ENCODE measurements at regions not wholly inside any gene's neighbourhood (a gene's known extent, or its start where the extent isn't known, plus 50 kb on each side); places are given as distances from the start of the nearest gene placed in this dataset.

DNA sequence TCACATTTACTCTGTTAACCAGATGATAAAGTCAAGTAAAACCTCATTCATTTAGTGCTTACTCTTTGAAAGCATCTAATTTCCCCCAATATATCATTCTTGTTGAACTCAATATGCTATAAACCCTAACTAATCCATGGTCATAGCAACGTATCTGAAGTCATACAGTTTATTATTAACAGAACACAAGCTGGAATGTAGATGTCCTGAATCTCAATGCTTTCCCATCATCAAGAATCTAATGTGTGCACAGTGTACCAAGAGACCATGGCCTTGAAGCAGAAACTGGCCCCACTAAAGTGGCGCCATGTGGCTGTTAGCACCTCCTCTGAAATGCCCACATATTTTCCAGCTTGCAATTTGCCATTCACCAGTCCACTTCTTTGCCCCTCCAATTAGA lies 245.8 kb downstream of the SOX9 start:
- TF ChIP-seq, protein P1, sequence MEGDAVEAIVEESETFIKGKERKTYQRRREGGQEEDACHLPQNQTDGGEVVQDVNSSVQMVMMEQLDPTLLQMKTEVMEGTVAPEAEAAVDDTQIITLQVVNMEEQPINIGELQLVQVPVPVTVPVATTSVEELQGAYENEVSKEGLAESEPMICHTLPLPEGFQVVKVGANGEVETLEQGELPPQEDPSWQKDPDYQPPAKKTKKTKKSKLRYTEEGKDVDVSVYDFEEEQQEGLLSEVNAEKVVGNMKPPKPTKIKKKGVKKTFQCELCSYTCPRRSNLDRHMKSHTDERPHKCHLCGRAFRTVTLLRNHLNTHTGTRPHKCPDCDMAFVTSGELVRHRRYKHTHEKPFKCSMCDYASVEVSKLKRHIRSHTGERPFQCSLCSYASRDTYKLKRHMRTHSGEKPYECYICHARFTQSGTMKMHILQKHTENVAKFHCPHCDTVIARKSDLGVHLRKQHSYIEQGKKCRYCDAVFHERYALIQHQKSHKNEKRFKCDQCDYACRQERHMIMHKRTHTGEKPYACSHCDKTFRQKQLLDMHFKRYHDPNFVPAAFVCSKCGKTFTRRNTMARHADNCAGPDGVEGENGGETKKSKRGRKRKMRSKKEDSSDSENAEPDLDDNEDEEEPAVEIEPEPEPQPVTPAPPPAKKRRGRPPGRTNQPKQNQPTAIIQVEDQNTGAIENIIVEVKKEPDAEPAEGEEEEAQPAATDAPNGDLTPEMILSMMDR (IDR thresholded peaks at IDR 0.05): no peak
- TF ChIP-seq POLR2A (IDR thresholded peaks at IDR 0.05): no peak
